Upper lobe of left lung (tissue), 6 donors: ENCODE measurements at regions not wholly inside any gene's neighbourhood (a gene's known extent, or its start where the extent isn't known, plus 50 kb on each side); places are given as distances from the start of the nearest gene placed in this dataset.
"Not testable (repeated sequence)": the region's sequence is repeated elsewhere in the genome, so short reads cannot be mapped to it uniquely, and the experiment has no call there.

Source experiments
- ATAC-seq, 2 donors: fragments of 200-7000 bp; cut with Tn5 transposase; one replicate each; pipeline ENCODE4 v1.9.1; 2022; ENCODE audit warnings: mild to moderate bottlenecking in 2 of 2, moderate library complexity in 2 of 2; ENCODE audit not compliant: low FRiP score in 2 of 2
- DNase-seq, 2 donors: peaks; one replicate each; pipeline ENCODE4 v3.0.0-alpha.2; 2019 to 2020
- H3K27ac ChIP-seq, 4 donors: fragments of 200-600 bp; sonication (generic); one replicate each; pipeline ENCODE4 v1.5.1; 2016 to 2019
- H3K27me3 ChIP-seq, 4 donors: fragments of 200-600 bp; sonication (generic); one replicate each; pipeline ENCODE4 v1.5.1; 2017 to 2019
- H3K36me3 ChIP-seq, 4 donors: fragments of 200-600 bp; sonication (generic); one replicate each; pipeline ENCODE4 v1.5.1; 2016 to 2019
- H3K4me1 ChIP-seq, 4 donors: fragments of 200-600 bp; sonication (generic); one replicate each; pipeline ENCODE4 v1.5.1; 2018 to 2019
- H3K4me3 ChIP-seq, 4 donors: fragments of 200-600 bp; sonication (generic); one replicate each; pipeline ENCODE4 v1.5.1; 2017 to 2019; ENCODE audit warnings: mild to moderate bottlenecking in 2 of 4, moderate library complexity in 1 of 4
- H3K9me3 ChIP-seq, 4 donors: fragments of 200-600 bp; sonication (generic); one replicate each; pipeline ENCODE4 v1.5.1; 2018 to 2019
- EP300 ChIP-seq, 4 donors: sonication (generic); formaldehyde crosslinking; IDR thresholded peaks; one replicate each; pipeline ENCODE4 v1.5.1; 2017; ENCODE audit warnings: antibody characterized with exemption in 4 of 4, control low read depth in 2 of 4
- POLR2A ChIP-seq, 4 donors: fragments of 450-650 bp; IDR thresholded peaks; one replicate each; pipeline ENCODE4 v1.5.1; 2016 to 2017; ENCODE audit warnings: antibody characterized with exemption in 4 of 4, mild to moderate bottlenecking in 2 of 4
- POLR2AphosphoS5 ChIP-seq, 2 donors: sonication (generic); formaldehyde crosslinking; IDR thresholded peaks; one replicate each; pipeline ENCODE4 v1.5.1; 2017; ENCODE audit warnings: antibody characterized with exemption in 2 of 2
- WGBS, 2 donors: methylation state at CpG; one replicate each; pipeline ENCODE4 v1.1.5; 2017 to 2018; 5-methylcytosine and 5-hydroxymethylcytosine counted together
- TF ChIP-seq, protein P1 (sequence below), 6 experiments: fragments of 450-650 bp in 4 of 6; fragments of 200-600 bp in 2 of 6; sonication (generic) in 2 of 6; IDR thresholded peaks; one replicate each; pipeline ENCODE4 v1.5.1; 2016 to 2019; ENCODE audit warnings: antibody characterized with exemption in 6 of 6
- donor health status: DM: no; HTN: no; CAD: no; lungs with moderate emphysema.
- donor health status: DM: no; HTN: yes; CAD: no; lungs with severe emphysema.

DNA sequence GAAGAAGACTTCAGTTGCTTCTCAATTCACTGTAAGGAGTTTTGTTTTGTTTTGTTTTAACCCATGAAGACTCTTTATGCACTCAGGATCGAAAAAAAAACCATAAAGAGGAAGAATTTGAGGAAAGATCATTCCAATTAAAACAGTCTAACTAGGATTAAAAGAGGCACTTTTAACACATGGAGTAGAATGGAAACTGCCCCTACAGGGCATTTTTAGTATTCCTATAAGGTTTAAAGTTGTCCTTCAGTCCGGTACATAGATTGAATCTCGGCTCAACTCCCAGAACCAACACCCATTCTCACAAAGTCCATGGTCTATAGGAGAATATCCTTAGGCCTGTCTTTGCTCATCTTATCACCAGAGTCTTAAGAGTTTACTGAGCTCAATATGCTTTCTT lies 469.6 kb downstream of the DTWD2 start:
- DNase-seq (no peak), ATAC-seq (no peak)
- no peak overlapping the region for H3K27ac ChIP-seq
- no peak overlapping the region for H3K4me3 ChIP-seq
- no peaks in the 10 kb centered on the region for H3K27me3 ChIP-seq
- H3K36me3 ChIP-seq, result no peaks in the 10 kb centered on the region
- no peak for TF ChIP-seq EP300 (IDR thresholded peaks at IDR 0.05)
- TF ChIP-seq POLR2A (IDR thresholded peaks at IDR 0.05), result no peak
- TF ChIP-seq POLR2AphosphoS5 (IDR thresholded peaks at IDR 0.05), result no peak
- TF ChIP-seq, protein P1, sequence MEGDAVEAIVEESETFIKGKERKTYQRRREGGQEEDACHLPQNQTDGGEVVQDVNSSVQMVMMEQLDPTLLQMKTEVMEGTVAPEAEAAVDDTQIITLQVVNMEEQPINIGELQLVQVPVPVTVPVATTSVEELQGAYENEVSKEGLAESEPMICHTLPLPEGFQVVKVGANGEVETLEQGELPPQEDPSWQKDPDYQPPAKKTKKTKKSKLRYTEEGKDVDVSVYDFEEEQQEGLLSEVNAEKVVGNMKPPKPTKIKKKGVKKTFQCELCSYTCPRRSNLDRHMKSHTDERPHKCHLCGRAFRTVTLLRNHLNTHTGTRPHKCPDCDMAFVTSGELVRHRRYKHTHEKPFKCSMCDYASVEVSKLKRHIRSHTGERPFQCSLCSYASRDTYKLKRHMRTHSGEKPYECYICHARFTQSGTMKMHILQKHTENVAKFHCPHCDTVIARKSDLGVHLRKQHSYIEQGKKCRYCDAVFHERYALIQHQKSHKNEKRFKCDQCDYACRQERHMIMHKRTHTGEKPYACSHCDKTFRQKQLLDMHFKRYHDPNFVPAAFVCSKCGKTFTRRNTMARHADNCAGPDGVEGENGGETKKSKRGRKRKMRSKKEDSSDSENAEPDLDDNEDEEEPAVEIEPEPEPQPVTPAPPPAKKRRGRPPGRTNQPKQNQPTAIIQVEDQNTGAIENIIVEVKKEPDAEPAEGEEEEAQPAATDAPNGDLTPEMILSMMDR (IDR thresholded peaks at IDR 0.05), result no peak
- WGBS, 2 donors, result 91 to 96% methylated on average over 3 of the region's 3 CpGs
- no peaks in the 10 kb centered on the region for H3K9me3 ChIP-seq
- no peaks in the 10 kb centered on the region for H3K4me1 ChIP-seq

DNA sequence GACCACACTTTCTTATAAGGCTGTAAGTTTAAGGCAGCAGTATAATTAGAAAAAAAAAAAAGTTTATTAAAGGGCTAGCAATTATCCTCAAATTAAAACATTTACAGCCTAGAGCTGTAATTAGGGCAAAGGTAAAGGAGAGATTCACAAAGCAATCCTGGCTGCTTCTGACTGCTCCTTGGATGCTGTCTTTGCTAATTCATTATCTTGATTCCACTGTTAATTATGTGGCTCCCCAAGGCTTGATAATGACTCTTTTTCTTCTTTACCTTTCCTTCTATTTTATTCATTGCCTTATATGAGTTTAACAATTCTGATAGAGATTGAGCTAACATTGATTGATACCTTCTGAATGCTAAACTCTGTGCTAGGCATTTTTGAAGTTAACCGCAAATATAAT lies 476.5 kb downstream of the DTWD2 start:
- Histone ChIP-seq H3K4me1 (no peaks in the 10 kb centered on the region), H3K27ac (no peak overlapping the region), H3K27me3 (no peaks in the 10 kb centered on the region), H3K36me3 (no peaks in the 10 kb centered on the region), H3K9me3 (no peaks in the 10 kb centered on the region), H3K4me3 (no peak overlapping the region)
- DNase-seq (no peak), ATAC-seq (no peak)
- TF ChIP-seq, protein P1 (IDR thresholded peaks at IDR 0.05), result no peak
- TF ChIP-seq POLR2AphosphoS5 (IDR thresholded peaks at IDR 0.05), result no peak
- TF ChIP-seq EP300 (IDR thresholded peaks at IDR 0.05), result no peak
- TF ChIP-seq POLR2A (IDR thresholded peaks at IDR 0.05), result no peak
- 95 to 100% methylated on average over 1 of the region's 1 CpG for WGBS, 2 donors

DNA sequence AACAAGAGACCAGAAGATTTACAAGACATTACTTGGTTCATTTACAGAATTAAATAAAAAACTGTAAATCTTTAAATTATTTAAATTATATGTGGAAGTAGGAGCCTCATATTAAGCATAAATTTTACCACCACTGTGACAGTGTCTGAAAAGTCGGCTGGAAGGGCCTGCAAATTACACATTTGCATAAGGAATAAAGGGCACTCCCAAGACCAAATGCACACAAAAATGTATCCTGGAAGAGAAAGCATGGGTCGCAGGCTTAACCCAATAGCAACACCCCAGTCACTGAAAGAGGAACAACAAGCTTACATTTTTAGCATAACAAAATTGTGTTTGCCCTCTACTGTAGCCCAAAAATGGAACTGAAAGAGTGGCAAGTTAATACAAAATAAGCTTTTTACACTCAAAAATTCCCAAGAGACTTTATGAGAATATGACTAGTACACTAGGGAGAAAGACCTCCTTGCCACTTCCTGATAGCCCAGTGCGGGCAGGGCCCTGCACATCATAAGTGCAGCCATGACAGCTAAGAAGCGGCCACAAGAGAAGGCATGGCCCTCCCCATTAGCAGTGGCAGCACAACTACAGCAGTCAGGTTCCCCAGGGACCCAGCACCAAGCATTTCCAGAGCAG lies 482.0 kb downstream of the DTWD2 start:
- Histone ChIP-seq H3K27ac (no peak overlapping the region), H3K4me3 (no peak overlapping the region), H3K4me1 (no peaks in the 10 kb centered on the region), H3K27me3 (no peaks in the 10 kb centered on the region), H3K36me3 (no peaks in the 10 kb centered on the region), H3K9me3 (peaks cover 0 to 3% (median 0%) of the 10 kb centered on the region in 4 donors)
- DNase-seq (no peak), ATAC-seq (no peak)
- no peak for TF ChIP-seq POLR2AphosphoS5 (IDR thresholded peaks at IDR 0.05)
- no peak for TF ChIP-seq POLR2A (IDR thresholded peaks at IDR 0.05)
- TF ChIP-seq EP300 (IDR thresholded peaks at IDR 0.05), result no peak
- TF ChIP-seq, protein P1 (IDR thresholded peaks at IDR 0.05), result no peak
- WGBS, 2 donors, result 81 to 92% methylated on average over 4 of the region's 4 CpGs

DNA sequence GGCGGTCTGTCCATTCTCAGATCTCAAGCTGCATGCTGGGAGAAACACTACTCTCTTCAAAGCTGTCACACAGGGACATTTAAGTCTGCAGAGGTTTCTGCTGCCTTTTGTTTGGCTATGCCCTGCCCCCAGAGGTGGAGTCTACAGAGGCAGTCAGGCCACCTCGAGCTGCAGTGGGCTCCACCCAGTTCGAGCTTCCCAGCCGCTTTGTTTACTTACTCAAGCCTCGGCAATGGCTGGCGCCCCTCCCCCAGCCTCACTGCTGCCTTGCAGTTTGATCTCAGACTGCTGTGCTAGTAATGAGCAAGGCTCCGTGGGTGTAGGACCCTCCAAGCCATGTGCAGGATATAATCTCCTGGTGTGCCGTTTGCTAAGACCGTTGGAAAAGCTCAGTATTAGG lies 486.1 kb downstream of the DTWD2 start:
- H3K27me3 ChIP-seq, H3K4me1 ChIP-seq, H3K9me3 ChIP-seq, H3K27ac ChIP-seq, ATAC-seq, H3K4me3 ChIP-seq, H3K36me3 ChIP-seq: not testable (repeated sequence)
- 81 to 82% methylated on average over 8 to 9 of the region's 9 CpGs for WGBS, 2 donors
- DNase-seq, result peak in 1 of 2 donors; percentile 22

DNA sequence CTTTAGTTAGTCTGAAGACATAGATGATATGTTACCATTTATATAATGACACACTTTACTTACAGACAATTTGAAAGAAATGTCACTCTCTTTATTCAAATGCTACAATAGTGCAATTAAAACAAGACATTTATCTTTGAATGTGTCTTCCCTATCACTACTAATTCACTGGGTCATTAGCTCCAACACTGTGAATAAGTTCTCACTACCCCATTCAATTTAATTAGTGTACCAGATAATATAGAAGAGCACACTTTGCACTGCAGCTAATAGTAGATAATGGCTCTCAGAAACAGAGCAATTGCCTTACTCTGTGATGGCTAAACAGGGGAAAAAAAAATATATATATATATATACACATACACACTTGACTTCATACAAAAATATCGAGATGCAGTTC lies 497.0 kb downstream of the DTWD2 start:
- DNase-seq (no peak), ATAC-seq (no peak)
- 93% methylated on average over 1 of the region's 1 CpG for WGBS, 2 donors

More for the DNA sequence above, 497.0 kb downstream of the DTWD2 start:
- H3K27me3 ChIP-seq, result no peaks in the 10 kb centered on the region
- H3K36me3 ChIP-seq, result no peaks in the 10 kb centered on the region
- H3K9me3 ChIP-seq, result no peaks in the 10 kb centered on the region
- no peaks in the 10 kb centered on the region for H3K4me1 ChIP-seq
- H3K4me3 ChIP-seq, result no peak overlapping the region
- TF ChIP-seq EP300 (IDR thresholded peaks at IDR 0.05) (no peak), POLR2A (IDR thresholded peaks at IDR 0.05) (no peak), POLR2AphosphoS5 (IDR thresholded peaks at IDR 0.05) (no peak)
- TF ChIP-seq, protein P1 (IDR thresholded peaks at IDR 0.05), result no peak
- no peak overlapping the region for H3K27ac ChIP-seq
